ENCODE measurements at regions not wholly inside any gene's neighbourhood (a gene's known extent, or its start where the extent isn't known, plus 50 kb on each side); places are given as distances from the start of the nearest gene placed in this dataset.

GRCh38 chrY:19405598-19405997 lies 338.9 kb downstream of the KDM5D start:
- no peak for TF ChIP-seq CTCF (IDR thresholded peaks at IDR 0.05; ENCODE audit: insufficient read depth, low read depth, low read length)
- ChIA-PET POLR2A (no interaction called here), CTCF (no interaction called here)

GRCh38 chrY:19392876-19393275 lies 351.6 kb downstream of the KDM5D start:
- H3K27me3 ChIP-seq (ENCODE audit: control insufficient read depth, insufficient read depth, low read length), result no peaks in the 10 kb centered on the region
- no peak overlapping the region for H3K4me3 ChIP-seq (ENCODE audit: low read depth, low read length)
- DNase-seq (ENCODE audit: low read depth), result no peak
- POLR2A ChIA-PET, result no interaction called here
- CTCF ChIA-PET, result no interaction called here
- no peaks in the 10 kb centered on the region for H3K36me3 ChIP-seq (ENCODE audit: control insufficient read depth, insufficient read depth, low read length)
- no peak for TF ChIP-seq CTCF (IDR thresholded peaks at IDR 0.05; ENCODE audit: insufficient read depth, low read depth, low read length)

More at GRCh38 chrY:19405598-19405997, 338.9 kb downstream of the KDM5D start:
- Histone ChIP-seq H3K27me3 (ENCODE audit: control insufficient read depth, insufficient read depth, low read length) (no peaks in the 10 kb centered on the region), H3K36me3 (ENCODE audit: control insufficient read depth, insufficient read depth, low read length) (no peaks in the 10 kb centered on the region), H3K4me3 (ENCODE audit: low read depth, low read length) (no peak overlapping the region)
- no peak for DNase-seq (ENCODE audit: low read depth)

GRCh38 chrY:19391922-19392321 lies 352.6 kb downstream of the KDM5D start:
- POLR2A ChIA-PET, result no interaction called here
- no peaks in the 10 kb centered on the region for H3K27me3 ChIP-seq (ENCODE audit: control insufficient read depth, insufficient read depth, low read length)
- no peak for DNase-seq (ENCODE audit: low read depth)
- no peaks in the 10 kb centered on the region for H3K36me3 ChIP-seq (ENCODE audit: control insufficient read depth, insufficient read depth, low read length)
- H3K4me3 ChIP-seq (ENCODE audit: low read depth, low read length), result no peak overlapping the region
- CTCF ChIA-PET, result no interaction called here
- no peak for TF ChIP-seq CTCF (IDR thresholded peaks at IDR 0.05; ENCODE audit: insufficient read depth, low read depth, low read length)

GRCh38 chrY:19365321-19365720 lies 379.2 kb downstream of the KDM5D start:
- Histone ChIP-seq H3K36me3 (ENCODE audit: control insufficient read depth, insufficient read depth, low read length) (no peaks in the 10 kb centered on the region), H3K4me3 (ENCODE audit: low read depth, low read length) (no peak overlapping the region), H3K27me3 (ENCODE audit: control insufficient read depth, insufficient read depth, low read length) (no peaks in the 10 kb centered on the region)
- no peak for DNase-seq (ENCODE audit: low read depth)
- ChIA-PET POLR2A (no interaction called here), CTCF (no interaction called here)
- TF ChIP-seq CTCF (IDR thresholded peaks at IDR 0.05; ENCODE audit: insufficient read depth, low read depth, low read length), result no peak

- H3K27me3 ChIP-seq (ENCODE audit: control insufficient read depth, insufficient read depth, low read length), result no peaks in the 10 kb centered on the region
- H3K36me3 ChIP-seq (ENCODE audit: control insufficient read depth, insufficient read depth, low read length), result no peaks in the 10 kb centered on the region
- POLR2A ChIA-PET, result no interaction called here
- no peak overlapping the region for H3K4me3 ChIP-seq (ENCODE audit: low read depth, low read length)
- no peak for TF ChIP-seq CTCF (IDR thresholded peaks at IDR 0.05; ENCODE audit: insufficient read depth, low read depth, low read length)
- DNase-seq (ENCODE audit: low read depth), result no peak
- CTCF ChIA-PET, result no interaction called here
Observed at GRCh38 chrY:19357249-19357648, 387.3 kb downstream of the KDM5D start.

Measured in BJ (cell line).